GM19395 (cell line): ENCODE measurements at regions not wholly inside any gene's neighbourhood (a gene's known extent, or its start where the extent isn't known, plus 50 kb on each side); places are given as distances from the start of the nearest gene placed in this dataset.
"Not testable (repeated sequence)": the region's sequence is repeated elsewhere in the genome, so short reads cannot be mapped to it uniquely, and the experiment has no call there.

ENCODE experiments used
- ATAC-seq: cut with Tn5 transposase; IDR thresholded peaks from one replicate; pipeline ENCODE4 v1.9.1; 2021; ENCODE audit warnings: mild to moderate bottlenecking, moderate library complexity; ENCODE audit not compliant: unreplicated experiment

DNA sequence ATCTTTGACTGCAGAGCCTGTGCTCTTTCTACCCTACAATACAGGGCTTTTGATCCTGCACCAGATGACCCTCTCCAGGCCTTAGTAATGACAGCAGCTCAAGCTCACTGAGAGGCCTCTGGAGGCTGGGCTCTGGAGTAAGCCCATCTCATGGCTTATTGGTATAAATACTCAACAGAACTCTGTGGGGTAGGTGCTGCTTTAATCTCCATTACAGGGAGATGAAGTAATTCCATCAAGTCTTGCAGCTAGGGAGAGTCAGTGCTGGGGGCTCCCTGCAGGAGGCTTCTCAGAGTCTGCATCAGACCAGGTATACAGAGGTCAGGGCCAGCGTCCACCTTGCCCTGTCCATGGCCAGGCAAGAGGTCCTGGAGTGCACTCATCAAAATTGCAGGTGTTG lies 89.2 kb upstream of the SLC6A11 start:
- ATAC-seq = no peak

DNA sequence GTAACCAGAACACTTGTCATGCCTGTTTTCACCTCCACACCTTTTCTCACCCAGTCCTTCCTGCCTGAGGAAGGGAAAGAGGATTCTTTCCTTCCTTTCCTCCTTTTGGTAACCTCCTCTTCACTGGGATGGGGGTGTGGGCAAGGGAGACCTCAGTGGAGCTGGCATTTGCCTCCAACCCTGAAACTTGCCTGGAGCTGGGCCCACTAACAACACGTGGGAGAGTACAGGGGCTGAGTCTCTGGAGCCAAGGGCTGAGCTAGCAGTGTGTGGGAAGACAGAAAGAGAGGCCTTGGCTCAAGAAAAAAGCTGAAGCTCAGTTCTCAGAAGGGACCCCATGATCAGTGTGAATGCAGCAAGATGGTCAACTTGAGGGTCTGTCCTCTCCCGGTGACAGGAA lies 86.6 kb upstream of the SLC6A11 start:
- no peak for ATAC-seq

DNA sequence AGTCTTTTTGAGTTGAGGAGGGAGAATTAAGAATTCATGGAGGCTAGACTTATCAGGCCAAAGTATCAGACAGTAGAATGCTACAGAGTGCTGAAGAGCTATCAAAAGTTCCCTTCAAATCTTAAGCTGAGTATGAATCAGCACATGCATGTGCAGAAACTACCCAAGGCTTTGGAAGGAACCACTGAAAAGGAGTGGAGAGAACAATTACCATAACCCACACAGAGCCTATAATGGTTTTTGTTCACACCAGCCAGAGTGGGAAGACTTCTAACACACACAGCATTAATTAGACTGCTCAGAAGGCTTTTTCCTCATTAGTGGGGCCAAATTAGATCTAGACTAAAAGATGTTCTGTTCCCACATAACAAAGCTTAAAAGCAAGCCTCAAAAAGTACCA lies 83.7 kb upstream of the SLC6A11 start:
- no peak for ATAC-seq

DNA sequence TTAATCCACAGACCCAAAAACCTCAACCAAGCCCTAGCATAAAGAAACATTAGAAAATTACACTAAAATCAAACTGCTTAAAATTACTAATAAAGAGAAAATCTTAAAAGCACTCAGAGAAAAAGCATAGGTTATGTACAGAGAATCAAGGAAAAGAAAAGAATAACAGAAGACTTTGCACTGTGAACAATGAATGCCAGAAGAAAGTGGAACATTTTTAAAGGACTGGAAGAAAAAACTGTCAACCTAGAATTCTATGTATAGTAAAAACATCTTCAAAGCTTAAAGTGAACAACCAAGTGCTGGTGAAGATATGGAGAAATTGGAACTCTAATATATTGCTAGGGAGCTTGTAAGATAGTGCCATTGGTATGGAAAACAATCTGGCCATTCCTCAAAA lies 82.7 kb upstream of the SLC6A11 start:
- no peak for ATAC-seq

DNA sequence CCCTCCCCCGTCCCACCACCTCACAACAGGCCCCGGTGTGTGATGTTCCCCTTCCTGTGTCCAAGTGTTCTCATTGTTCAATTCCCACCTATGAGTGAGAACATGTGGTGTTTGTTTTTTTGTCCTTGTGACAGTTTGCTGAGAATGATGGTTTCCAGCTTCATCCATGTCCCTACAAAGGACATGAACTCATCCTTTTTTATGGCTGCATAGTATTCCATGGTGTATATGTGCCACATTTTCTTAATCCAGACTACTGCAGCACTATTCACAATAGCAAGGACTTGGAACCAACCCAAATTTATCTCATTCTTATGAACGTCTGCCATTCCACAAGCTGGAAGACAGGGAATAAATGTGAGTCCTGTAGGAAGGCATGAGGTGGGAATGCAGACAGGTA lies 79.6 kb upstream of the SLC6A11 start:
- not testable (repeated sequence) for ATAC-seq

DNA sequence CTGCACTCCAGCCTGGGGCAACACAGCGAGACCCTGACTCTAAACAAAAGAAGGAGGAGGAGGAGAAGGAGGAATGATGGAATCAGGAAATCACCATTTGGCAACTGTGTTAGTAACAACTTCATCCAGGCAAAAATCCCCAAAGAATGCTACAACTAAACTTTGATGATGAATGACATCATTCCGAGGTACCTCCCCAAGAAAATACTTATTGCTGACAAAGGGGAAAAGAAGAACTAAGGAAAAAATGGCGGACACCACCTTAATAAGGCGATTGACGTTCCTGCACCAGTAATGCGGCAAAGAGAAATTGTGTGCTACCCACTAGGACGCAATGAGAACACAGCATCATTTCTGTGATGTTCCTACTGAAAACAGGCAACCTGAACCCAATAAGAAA lies 78.2 kb upstream of the SLC6A11 start:
- ATAC-seq = no peak

DNA sequence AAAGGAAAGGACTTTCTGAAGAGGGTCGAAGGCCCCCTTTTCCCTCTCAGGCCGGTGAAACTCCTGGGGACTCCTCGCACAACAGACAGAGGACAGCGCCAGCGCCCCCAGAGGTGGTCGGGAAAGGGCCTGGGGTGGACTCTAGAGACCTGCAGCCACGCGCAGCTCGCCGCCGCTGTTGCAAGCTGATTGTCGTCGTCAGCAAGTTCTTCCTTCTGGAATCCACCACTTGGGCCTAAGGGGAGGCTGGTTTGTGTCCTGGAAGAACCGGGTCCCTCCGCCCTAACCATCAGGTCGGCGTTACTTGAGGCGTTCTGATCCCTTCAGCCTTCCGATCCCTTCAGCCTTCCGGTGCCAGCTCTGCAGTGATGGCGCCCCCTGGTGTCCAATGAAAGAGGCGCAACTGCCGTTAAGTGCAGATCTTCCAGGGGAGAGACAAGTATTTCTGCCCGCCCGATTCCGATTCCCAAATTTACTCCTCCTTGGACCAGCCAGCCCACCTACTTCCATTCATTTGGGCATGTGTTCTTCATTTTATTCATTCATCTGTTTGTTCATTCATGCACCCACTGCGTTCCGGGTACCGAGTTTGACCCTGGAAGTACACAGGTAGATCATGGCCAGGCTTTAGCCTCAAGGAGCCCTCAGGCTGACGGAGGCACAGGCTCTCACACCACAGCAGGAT lies 77.2 kb upstream of the SLC6A11 start:
- ATAC-seq = no peak

DNA sequence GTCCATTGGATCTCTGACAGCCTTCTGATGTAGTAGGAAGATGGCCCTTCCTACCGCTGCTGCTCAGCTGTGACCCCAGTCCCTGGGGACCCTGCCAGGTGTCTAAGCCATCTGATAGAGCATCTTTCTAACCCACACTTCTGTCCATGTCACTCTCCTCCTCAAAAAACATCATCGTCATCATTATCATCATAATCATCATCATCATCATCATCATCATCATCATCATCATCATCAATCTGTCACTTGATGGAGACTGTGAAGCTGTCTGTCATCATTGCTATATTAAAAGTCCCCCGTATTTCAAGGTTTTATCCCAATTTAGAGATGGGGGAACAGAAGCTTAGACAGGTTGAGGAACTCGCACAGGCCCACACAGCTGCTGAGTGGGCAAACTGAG lies 75.1 kb upstream of the SLC6A11 start:
- ATAC-seq = no peak

DNA sequence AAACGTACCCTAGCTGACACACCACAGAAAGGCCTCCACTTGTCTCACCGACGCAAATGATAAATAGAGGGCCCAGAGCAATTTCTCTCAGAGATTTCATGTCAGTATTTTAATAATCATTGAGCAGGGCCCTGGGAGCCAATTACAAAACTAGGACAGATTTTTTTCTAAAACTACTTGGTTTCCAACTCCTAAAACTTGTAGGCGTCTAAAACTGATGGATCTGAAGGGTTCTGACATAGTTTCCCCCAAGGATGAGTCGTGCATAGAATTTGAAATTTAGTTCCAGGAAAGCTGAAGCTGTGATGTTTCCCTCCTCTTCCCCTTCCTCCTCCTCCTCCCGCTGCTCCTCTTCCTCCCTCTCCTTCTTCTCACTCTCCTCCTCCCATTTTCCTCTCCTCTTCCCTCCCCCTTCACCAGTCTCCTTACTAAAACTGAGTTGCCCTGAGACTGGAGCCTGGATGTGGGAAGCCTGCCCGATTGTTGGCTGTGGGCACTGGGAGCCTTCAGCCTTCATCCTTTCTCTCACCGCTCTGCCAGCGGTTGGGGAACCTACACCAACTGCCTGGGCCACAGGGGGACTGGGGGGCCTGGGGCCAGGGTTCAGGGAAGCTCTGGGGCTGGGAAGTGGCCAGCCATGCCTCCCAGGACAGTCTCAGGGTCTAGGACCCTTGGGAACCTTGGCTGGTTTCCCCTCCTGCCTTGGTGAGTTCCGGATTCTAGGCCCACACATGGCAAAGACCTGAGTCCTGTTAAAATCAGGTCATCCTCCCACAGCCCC lies 73.9 kb upstream of the SLC6A11 start:
- no peak for ATAC-seq

DNA sequence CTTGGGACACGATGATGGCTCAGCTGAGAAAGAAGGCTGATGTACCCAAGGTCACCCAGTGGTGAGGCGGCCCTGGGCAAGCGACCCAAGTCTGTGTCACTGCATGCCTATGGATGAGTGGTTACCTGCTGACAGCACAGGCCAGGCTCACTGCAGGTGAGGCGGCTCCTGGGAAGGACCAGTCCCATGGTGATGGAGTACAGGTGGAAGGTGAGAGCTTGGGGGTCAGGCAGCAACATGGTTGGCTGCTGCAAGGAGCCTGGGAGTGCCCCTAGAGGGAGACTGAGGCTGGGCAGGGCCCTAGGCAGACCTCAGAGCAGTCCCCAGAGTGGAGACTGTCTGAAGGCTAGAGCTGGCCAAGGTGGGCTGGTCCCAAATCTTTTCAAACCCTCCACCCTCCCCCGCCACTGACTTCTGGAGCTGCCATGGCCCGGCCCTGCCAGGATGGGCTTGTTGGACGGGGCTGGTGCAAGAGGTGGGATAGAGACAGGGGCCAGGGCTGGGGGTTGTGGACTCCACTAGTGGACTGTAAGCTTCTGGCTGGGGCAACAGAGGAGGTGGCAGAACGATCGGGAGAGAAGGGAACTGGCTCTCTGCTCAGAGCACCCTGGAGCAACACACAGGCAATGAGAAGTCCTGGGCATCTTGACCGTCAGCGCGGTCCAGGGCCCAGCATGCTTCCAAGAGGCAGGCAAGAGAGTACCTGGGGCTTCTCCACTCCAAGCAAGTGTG lies 72.5 kb upstream of the SLC6A11 start:
- ATAC-seq = no peak

DNA sequence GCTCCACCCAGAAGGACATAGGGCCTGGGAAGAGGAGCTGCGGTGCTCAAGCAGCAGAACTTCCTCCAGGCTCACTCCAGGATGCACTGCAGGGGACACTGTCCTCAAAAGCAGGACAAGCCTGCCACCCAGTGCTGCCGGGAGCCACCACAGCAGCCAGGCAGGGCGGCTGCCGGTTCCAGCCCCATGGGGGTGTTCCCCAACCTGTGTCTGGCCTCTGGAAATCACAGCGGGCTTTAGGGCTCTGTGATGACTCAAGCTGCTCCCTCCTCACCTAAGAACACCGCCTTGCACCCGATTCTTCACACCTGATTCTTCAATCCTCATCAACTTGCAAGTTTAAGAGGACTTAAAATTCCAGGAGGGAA lies 71.9 kb upstream of the SLC6A11 start:
- no peak for ATAC-seq

DNA sequence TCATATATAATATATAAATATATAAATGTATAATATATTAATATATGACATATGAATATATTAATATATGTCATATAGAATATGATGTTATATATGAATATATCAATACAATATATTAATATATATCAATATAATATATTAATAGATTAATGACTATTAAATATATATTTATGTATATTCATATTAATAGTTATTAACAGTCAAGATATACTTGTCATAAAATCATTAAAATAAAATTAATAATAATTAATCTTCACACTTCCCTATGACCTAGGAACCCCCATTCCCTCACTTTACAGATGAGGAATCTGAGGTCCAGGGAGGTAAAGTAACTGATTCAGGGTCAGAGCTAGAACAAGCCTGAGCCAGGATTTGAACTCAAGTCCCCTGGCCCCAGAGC lies 70.6 kb upstream of the SLC6A11 start:
- no peak for ATAC-seq

DNA sequence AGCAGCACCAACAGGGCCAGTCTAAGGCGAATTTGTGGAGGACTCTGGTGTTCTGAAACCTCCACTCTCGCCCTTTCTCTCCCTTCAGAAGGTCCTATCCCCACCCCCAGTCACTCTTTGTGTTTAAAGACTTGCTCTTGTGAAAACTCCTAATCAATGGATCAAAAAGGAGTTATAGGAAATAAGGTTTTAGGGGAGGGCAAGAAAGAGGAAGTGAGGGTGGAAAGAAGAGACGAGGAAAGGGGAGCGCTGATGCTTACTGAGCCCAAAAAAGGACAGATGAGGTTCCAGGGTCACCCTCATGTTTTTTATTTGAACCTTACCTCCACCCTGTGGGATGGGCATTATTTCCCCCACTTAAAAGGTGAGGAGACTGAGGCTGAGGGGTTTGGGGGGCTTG lies 70.0 kb upstream of the SLC6A11 start:
- ATAC-seq = no peak

DNA sequence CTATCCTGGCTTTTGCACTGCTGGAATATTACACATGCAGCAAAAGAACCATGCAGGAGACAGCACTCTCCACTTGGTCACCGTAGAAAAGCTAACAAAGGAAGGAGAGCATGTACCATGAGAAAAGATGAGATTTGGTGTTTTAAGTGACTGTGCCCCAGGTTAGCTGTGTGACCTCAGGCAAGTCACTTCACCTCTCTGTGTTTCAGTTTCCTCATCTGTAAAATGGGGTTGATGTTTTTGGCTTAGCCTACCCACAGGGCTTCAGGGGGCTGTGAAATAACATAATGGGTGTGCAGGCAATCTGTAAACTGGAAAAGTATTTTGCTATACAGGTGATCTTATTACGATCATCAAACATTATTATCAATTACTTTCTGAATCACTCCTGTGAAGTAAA lies 69.3 kb upstream of the SLC6A11 start:
- ATAC-seq = no peak

DNA sequence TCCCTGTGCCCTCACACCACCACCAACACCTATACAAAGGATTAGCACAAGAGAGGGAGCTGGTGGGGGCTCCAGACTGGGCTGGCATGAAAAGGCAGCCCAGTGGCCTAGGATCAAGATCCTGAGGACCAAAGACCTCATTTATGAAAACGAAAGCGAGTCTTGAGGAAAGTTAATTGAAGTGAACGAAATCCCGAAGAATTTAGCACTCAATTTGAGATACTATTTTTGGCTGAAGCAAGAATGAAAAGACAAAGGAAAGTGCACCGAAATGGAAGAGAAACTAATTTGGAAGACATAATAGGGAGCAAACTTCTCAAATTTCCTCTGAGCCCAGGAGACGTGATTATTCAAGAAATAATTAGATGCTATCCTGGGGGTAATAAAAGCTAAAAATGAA lies 68.7 kb upstream of the SLC6A11 start:
- no peak for ATAC-seq

DNA sequence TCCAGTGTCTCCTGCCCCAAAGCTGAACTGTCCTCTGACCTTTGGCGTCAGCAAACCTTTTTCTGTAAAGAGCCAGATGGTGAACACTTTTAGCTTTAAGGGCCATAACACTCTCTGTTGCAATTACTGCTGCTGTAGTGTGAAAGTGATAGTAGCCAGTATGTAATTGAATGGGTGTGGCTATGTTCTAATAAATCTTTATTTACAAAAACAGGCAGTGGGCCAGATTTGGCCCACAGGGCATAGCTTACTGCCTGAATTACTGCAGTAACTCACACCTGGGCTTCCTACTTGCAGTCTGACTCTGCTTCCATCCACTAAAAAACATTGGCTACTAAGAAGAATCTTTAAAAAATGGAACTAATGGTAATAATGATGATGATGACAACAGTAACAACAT lies 68.0 kb upstream of the SLC6A11 start:
- no peak for ATAC-seq

DNA sequence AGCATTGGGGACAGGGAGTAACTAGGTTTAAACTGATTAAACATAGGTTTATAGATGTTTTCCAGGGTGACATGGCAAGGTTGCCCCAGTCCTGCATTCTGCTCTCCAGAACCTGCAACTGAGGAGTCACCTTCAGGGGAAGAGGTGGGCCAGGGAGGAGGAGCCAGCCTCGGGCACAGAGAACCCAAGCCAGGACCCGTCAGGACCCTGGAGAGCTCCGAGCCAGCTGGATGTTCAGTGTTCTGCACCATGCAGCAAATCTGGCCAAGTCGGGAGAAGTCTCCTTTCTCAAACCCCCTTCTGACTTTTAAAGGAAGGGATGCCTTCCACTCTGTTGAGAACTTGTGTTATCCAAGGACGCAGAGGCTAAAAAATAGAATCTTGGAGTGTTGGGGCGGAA lies 62.1 kb upstream of the SLC6A11 start:
- ATAC-seq = no peak

DNA sequence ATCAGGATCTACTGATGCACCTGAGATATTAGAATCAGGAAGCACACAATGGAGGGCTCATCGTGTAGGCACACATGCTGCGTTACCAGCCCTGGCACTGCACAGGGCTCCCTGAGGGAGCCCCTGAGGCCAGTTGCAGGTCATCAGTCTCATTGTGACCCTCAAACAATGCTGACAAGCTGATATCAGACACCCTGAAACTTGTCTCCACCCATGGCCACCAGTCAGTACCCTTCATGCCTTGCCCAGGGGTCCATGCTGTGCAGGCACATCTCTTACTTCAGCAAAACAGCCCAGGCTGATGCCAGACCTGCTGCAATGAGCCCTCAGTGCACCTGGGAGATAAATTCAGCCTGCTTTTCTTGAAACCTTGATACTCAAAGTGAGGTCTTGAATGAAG lies 59.5 kb upstream of the SLC6A11 start:
- ATAC-seq = no peak

DNA sequence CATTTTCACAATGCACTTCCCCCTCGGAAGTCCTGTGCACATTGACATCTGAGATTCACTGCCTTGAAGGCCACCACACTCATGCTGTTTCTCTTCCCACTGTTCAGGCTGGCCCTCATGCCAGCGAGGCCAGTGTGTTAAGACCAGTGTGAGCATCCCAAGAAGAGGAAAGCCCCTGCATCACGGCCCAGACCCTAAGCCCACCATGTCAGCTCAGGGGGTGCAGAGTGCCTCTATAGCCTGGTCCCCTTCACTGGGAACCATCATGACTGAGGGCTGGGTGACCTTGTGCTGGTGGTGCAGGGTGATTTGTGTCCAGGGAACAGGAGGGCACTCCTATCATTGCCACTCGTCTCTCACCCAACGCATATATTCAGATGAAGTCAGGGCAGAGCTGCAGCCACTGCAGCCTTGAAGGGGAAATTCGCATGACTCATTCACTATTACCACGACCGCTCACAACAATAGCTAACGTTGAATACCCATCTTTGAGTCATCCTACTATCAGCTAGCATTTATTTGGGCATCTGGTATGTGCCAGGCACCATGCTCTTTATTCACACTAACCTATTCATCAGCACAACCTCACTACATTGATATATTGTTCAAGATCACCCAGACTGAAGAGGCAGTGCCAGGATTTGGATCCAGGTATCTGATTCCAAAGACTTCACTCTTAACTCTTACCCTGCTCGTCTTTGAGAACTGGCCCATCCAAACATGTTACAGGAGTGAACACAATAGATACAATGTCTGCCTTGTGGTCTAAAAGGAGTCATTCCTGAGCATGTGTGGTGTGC lies 58.8 kb upstream of the SLC6A11 start:
- no peak for ATAC-seq

DNA sequence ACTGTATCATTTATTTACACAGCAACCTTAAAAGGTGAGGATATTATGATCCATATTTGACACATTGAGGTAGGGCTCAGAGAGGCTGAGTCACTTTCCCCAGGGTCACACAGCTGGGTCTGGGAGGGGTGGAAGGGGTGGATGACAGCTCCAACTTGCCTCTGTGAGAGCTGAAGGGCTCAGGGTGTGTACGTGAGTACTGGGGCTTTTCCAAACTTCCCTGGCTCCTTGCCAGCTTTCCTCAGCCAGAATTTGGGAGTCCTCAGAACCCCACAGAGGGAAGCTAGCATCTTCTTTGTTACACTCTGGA lies 58.3 kb upstream of the SLC6A11 start:
- no peak for ATAC-seq

DNA sequence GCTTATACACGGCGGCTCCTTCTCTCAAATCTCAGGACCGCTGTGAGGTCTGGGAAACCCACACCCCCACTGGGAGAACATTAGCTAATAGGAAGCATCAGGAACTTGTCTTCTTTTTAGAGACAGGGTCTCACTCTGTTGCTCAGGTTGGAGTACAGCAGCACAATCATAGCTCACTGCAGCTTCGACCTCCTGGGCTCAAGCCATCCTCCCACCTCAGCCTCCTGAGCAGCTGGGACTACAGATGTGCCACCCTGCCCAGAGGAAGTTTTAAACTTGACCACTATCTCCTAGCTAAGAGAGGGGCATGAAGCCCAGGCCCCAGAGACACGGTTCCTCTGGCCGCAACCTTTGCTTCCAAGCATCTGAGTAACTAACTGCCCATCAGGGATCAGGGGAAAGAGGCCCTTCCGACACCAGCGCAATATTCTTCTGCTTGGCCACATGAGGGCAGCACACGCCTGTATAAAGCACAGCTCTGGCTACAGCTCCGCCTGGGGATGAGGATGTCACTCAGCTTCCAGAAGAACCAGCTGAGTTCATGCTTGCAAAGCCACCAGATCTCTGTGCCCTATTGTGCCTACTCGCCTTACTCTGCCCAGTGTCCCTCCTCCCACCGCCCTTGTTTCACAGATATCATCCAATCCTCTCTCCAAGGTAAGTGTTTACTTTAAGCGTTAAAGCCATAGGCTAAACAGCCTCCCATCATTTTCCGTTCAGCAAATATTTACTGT lies 57.6 kb upstream of the SLC6A11 start:
- peak; percentile 73 for ATAC-seq
